ENCODE measurements at regions not wholly inside any gene's neighbourhood (a gene's known extent, or its start where the extent isn't known, plus 50 kb on each side); places are given as distances from the start of the nearest gene placed in this dataset.

- FAIRE-seq = no peak
Observed at GRCh38 chr12:98408681-98409080, 106.7 kb upstream of the TMPO start.

GRCh38 chr12:98409548-98409947 is 105.8 kb upstream of the TMPO start:
- FAIRE-seq = no peak

DNA sequence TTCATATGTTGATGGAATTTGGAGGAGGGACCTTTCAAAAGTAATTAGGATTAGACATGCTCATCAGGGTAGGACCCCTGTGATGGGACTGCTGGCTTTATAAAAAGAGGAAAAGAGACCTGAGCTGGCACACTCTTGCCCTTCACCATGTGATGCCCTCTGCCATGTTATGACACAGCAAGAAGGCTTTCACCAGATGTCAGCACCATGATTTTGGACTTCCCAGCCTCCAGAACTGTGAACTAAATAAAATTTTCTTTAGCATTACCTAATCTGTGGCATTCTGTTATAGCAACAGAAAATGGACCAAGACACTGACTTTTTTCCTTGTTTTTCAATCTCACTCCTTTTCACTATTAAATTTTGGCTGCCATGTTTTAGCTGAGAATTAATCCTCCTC is 105.0 kb upstream of the TMPO start:
- no peak for FAIRE-seq

DNA sequence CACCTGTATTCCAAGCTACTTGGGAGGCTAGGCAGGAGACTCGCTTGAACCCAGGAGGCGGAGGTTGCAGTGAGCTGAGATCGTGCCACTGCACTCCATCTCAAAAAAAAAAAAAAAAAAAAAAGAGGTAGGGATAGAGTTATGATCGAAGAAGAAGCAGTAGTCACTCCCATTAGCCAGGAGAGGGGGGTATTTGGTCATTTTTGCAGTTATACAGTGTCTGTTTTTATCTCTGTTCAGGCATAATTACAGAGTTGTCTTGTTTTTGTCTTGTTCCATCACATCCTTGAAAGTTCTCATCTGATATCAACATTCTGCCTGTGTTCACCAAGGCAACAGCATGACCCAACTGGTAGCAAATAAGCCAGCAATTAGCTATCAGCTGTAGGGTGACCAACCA is 98.5 kb upstream of the TMPO start:
- FAIRE-seq = no peak

DNA sequence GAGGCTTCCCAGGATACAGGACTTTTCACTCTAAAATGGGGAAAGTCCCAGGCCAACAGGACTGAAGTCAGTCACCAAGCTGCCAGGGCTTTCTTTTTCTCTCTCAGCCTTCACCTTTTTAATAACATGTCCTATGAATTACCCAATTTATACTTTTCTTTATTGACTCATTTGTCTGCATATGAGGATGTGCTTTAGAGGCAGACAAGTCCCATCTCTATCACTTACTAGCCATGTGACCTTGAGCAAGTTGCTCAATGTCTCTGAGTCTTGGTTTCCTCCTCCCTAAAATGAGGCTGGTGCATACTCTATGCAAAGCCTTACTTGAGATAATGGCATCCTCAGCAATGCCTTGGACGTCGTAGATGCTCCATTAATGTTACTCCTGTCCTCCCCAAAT is 98.1 kb upstream of the TMPO start:
- no peak for FAIRE-seq

- FAIRE-seq = no peak
Observed at GRCh38 chr12:98418357-98419075, 96.9 kb upstream of the TMPO start.

DNA sequence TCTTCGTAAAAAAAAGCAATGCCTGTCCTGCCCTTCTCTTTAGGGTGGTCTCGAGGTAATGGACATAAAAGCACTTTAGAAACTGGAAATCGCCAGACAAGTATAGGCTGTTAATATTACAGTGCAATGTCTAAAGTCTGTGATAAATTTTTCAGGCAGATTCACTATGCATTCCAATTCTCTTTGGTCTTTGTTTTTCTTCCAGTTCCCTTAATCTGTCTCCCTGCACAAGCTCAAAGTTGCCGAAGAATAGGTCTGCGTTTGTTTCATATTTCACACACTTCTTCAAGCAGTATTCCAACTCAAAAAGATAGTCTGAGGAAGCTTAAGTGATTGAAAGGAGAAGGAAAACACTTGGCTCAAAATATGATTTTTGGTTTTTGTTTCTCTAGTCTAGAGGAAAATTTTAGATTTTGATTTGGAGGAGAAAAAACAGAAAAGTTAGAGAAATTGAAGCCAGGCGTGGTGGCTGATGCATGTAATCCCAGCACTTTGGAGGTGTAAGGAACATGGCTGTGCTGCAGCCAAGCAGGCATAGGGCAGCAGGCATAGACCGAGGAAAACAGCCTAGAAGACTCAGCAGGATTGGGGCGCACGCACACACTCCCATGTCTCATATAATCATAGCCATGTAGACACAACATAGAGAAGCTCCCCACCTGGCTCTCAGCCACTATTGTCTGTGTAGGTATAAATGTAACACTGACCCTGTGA is 96.2 kb upstream of the TMPO start:
- FAIRE-seq = no peak

GRCh38 chr12:98419795-98420404 is 95.5 kb upstream of the TMPO start:
- no peak for FAIRE-seq

DNA sequence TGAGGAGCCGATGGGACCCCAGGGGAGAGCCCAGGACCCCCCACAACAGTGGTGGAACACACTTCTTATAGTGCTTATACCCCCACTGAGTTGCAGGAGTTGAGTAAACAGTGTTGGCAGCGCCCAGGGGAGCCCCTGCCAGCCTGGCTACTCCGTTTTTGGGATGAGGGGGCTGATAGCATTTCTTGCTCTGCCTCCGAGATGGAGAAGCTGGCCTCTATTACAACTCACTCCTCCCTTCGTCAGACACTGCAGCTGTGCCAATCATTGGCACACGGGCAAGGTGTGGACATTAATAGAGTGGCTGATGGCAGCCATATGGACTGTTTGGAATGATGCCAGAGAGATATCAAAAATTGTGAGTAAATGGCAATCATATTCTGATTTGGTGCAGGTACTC is 94.9 kb upstream of the TMPO start:
- FAIRE-seq = no peak

DNA sequence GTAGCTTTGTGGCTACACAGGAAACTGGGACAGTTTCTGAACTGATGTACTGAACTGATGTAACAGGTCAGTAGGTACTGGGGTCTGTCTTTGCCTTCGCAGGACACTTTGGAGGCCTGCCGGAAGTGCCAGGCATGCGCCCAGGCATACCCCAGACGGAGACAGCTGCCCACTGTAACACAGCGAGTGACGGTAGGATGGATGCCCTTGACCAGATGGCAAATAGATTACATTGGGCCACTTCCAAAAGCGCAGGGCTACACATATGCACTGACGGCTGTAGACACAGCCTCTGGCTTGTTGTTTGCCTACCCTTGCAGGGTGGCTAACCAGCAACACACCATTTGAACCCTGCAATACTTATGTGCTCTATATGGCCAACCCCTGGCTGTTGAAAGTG is 94.1 kb upstream of the TMPO start:
- FAIRE-seq = no peak

DNA sequence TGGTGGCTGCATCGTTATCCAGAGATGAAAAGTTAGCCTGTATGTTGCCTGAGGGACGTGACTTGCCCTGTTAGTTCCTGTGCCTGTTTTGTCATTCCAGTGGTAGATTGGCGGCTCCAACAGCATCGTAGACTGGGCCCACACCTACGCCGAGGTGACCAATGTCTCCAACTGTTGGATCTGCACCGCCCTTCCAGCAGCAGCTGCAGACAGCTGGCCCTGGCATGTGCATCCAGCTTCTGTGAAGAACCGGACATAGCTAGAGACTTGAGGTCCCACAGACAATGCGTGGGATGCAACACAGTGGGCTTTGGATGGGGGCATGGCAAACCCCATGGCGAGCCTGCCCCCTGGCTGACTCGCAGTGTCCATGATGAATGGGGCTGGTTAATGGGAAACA is 93.0 kb upstream of the TMPO start:
- no peak for FAIRE-seq

DNA sequence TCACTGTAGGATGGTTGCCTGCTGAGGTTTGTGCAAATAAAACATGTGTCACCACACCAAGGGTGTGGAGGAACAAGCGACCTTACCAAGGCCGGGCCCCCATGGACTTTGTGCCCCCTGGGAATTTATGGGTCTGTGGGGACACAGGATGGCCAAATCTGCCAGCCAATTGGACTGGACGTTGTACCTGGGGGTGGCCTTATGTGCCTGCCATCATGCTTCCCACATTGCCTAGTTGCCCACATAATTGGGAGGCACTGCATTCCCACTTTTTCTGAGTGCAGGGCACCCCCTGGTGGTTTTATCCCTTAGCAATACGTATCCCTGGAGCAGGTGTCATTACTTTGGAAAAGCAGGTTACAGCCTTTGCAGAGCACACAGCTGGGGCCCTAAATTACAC is 92.6 kb upstream of the TMPO start:
- FAIRE-seq = no peak

DNA sequence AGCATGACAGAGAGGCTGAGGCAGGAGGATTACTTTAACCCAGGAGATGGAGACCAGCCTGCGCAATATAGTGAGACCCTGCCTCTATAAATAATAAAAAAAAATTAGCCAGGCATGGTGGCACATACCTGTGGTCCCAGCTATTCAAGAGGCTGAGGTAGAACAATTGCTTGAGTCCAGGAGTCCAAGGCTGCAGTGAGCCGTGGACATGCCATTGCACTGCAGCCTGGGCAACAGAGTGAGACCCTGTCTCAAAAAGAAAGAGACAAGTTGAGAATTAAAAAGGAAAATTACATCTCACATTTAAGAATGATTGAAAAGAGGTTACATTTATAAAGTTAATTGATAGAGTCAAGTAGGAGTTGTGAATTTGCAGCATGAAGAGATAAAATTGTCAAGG is 91.4 kb upstream of the TMPO start:
- no peak for FAIRE-seq

DNA sequence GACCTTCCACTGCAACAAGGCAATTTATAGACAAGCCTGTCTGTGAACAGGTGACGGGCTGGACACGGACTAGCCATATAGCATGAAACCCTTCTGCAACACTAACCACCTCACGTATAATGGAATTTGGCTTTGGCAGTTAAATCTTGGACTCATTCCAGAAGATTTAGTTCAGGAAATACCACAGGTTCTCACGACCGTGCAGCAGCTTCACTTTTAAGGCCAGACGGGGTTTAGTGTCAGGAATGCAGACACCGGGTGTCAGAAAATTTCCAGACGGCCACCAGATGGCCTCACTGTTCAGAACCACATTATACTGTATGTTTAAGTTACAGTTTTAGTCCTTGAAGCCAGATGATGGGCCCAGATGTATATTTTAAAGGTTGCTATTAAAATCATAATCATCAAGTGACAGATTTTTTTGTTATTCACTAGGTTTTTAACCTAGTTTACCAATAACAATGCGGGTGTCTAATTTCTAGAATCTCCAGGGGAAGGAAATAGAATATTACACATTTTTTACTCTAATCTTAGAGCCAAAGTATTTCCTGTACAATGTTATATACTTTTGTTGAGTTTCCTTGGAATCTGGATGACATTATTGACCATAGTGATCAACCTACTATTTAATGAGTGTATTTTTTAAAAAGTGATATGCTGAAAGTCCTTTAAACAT is 90.5 kb upstream of the TMPO start:
- FAIRE-seq = peak; percentile 61

DNA sequence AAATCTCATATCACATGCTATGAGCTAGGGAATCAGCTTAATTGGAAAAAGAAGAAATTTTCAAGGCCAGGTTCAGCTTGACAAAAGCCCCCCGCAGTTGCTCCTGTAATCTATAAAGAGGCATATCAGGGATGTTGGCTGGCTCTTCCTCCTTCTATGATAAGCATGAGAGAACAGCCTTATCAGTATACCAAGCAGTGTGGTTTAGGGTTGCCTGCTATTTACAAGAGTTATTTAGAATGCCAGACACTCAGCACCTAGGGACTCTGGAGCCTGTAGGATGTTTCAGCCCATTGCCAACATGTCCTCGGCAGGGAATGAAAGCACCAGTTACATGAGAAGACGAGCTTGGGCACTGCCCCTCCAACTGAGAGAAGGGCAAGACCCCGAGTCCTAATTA is 89.5 kb upstream of the TMPO start:
- FAIRE-seq = no peak

DNA sequence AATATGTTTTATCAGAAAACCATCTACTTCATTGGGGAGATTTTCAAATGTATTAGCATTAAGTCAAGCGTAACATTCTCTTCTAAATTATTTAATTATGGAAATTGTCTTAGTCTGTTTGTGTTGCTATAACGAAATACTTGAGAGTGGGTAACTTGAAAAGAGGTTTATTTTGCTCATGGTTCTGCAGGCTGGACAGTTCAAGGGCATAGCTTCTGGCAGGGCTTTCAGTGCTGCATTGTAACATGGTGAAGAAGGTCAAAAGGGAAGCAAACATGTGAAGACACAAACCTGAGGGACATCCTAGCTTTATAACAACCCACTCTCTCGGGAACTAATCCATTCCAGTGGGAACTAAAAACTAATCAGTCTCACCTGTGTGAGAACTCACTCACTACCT is 84.3 kb upstream of the TMPO start:
- no peak for FAIRE-seq

- no peak for FAIRE-seq
Observed at GRCh38 chr12:98437166-98437565, 78.2 kb upstream of the TMPO start.

DNA sequence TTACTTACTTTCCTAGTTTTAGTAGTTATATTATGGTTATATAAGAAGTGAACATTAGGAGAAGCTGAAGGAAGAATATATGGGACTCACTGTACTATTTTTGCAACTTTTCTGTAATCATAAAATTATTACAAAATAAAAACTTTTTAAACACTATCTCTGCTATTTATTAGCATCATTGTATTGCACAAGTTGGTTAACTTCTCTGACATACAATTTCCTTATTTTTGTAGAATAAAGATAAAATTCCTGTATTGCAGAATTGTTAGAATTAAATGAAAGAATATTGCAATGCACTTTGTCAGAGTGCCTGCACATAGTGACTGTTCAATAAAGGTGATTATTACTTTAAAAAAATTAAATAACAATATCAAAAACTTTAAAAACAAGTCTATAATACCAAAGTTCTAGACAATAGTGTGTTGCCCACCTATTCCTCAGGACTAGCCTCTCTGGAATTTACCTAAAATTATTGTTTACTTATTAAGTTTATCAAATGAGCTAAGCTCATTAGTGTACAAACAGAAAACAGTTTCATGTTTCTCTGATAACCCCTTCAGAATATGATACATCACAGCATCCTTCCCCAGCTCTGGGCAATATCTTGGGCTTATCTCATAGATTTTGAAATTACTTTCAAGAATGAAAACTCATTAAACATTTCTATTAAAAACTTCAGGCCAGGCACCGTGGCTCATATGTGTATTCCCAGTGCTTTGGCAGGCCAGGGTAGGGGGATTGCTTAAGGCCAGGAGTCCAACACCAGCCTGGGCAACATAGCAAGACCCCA is 77.4 kb upstream of the TMPO start:
- no peak for FAIRE-seq

DNA sequence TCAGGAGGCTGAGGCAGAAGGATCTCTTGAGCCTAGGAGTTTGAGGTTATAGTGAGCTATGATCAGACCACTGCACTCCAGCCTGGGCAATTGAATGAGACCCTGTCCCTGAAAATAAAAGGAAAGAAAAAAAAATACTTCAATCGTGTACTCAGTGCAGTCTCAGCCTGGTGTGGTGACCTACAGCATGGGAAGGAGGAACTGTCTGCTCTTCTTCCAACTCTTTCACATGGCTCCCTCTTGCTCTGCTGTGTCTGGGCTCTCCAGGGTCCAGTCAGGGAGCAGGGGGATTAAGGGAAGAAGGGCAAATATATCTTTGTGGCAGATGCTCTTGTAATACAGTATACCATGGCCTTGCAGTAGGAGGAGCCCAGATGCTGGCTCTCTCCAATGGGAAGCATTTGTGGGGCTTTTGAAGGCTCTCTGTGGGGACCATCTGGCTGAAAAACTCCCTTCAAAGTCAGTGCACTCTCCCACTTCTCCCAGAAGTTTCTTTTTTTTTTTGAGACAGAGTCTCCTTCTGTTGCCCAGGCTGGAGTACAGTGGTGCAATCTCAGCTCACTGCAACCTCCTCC is 76.6 kb upstream of the TMPO start:
- no peak for FAIRE-seq

DNA sequence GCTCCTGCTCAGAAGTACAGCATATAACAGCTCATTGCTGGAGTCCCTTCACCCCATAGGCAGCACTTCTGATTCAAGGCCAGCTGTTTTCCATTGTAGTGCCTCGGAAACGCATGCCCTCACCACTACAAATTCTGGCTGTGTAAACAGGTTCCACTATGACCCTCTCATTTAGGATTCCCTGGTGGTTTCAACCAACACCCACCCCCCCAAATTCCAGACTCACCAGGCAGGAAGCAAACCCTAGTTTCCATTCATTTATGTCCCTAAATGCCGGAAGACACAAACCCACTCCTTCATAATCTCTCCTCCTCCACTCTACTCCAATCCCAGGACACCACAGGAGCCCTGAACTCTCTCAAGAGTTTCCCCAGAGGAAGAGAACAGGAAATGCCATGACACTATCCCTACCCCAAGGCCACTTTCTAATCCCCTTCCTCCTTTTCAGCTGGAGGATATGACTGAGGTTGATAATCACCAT is 75.9 kb upstream of the TMPO start:
- FAIRE-seq = no peak

GRCh38 chr12:98439981-98440581 is 75.3 kb upstream of the TMPO start:
- no peak for FAIRE-seq

GRCh38 chr12:98446060-98446459 is 69.3 kb upstream of the TMPO start:
- FAIRE-seq = no peak
